Endothelial cell of umbilical vein (primary cell): ENCODE measurements at regions not wholly inside any gene's neighbourhood (a gene's known extent, or its start where the extent isn't known, plus 50 kb on each side); places are given as distances from the start of the nearest gene placed in this dataset.

Experiments
- BruUV-seq: library from RNA; stranded (reverse); fragments of 400-500 nt; replicated peaks from 2 replicates; lab custom pipeline; 2021; lab: Mats Ljungman, UMichigan
- CTCF ChIA-PET: fragments of 300-600, 350-600 bp; sonication (Branson Sonifier 250); formaldehyde crosslinking; loops from one replicate; lab custom pipeline; 2021; ENCODE audit warnings: antibody characterized with exemption, inconsistent platforms; lab: Charles Lee
- POLR2A ChIA-PET: fragments of 300-600, 350-600 bp; sonication (Branson Sonifier 250); formaldehyde crosslinking; loops from one replicate; lab custom pipeline; 2021; ENCODE audit warnings: antibody characterized with exemption, inconsistent platforms; lab: Charles Lee
- DNase-seq: peaks from one replicate; pipeline ENCODE4 v3.0.0-alpha.2; 2011; ENCODE audit warnings: low read depth, low spot score
- FAIRE-seq: peaks from 2 replicates; lab custom pipeline; 2011; peaks lifted over from hg19 to GRCh38; lab: Jason Lieb, UNC
- H2AFZ ChIP-seq: 2 replicates; pipeline ENCODE4 v1.6.0; 2012; ENCODE audit warnings: low read depth, low read length, control low read depth, inconsistent platforms
- H3K27ac ChIP-seq: 2 replicates; pipeline ENCODE4 v1.5.1; 2011; ENCODE audit warnings: low read depth, mild to moderate bottlenecking, control low read depth, low read length, moderate library complexity; ENCODE audit not compliant: insufficient read depth
- H3K27me3 ChIP-seq, 2 experiments: 2 replicates each; pipeline versions ENCODE4 v1.6.0 to v1.6.1; 2011; ENCODE audit warnings: low read length in 2 of 2, mixed read lengths in 1 of 2; ENCODE audit not compliant: control insufficient read depth in 2 of 2, insufficient read depth in 2 of 2
- H3K36me3 ChIP-seq, 2 experiments: 2 replicates in 1 of 2; 3 replicates in 1 of 2; pipeline ENCODE4 v1.5.1; 2011; ENCODE audit warnings: low read length in 2 of 2, mild to moderate bottlenecking in 1 of 2, moderate library complexity in 1 of 2; ENCODE audit not compliant: control insufficient read depth in 2 of 2, insufficient read depth in 2 of 2; ENCODE audit errors: extremely low read depth in 1 of 2
- H3K4me1 ChIP-seq: 3 replicates; pipeline ENCODE4 v1.5.1; 2011; ENCODE audit warnings: mild to moderate bottlenecking, low read length; ENCODE audit not compliant: control insufficient read depth, insufficient read depth; ENCODE audit errors: extremely low read depth
- H3K4me2 ChIP-seq: 2 replicates; pipeline ENCODE4 v1.6.1; 2011; ENCODE audit warnings: low read length, control low read depth, mixed read lengths; ENCODE audit not compliant: insufficient read depth
- H3K4me3 ChIP-seq, 3 experiments: fragments of 200-600 bp in 1 of 3; sonication (generic), shearing (Covaris generic) in 1 of 3; replicated peaks in 1 of 3; 2 replicates each; pipeline ENCODE4 v1.5.1; 2011 to 2016; ENCODE audit warnings: control low read depth in 3 of 3, low read length in 3 of 3, mild to moderate bottlenecking in 2 of 3, inconsistent platforms in 1 of 3, low read depth in 1 of 3, moderate library complexity in 1 of 3; ENCODE audit not compliant: insufficient read depth in 1 of 3
- H3K79me2 ChIP-seq: 2 replicates; pipeline ENCODE4 v1.6.0; 2012; ENCODE audit warnings: low read length, inconsistent platforms; ENCODE audit not compliant: control insufficient read depth, insufficient read depth
- H3K9ac ChIP-seq: replicated peaks from 2 replicates; pipeline ENCODE3; 2011; ENCODE audit warnings: low read length, control low read depth; ENCODE audit not compliant: insufficient read depth; ENCODE audit errors: extremely low read depth
- H3K9me1 ChIP-seq: replicated peaks from 3 replicates; pipeline ENCODE4 v1.6.0; 2011; ENCODE audit warnings: mild to moderate bottlenecking, low read length; ENCODE audit not compliant: control insufficient read depth, insufficient read depth; ENCODE audit errors: extremely low read depth
- H3K9me3 ChIP-seq: replicated peaks from 2 replicates; pipeline ENCODE4 v1.5.1; 2012; ENCODE audit warnings: low read length, inconsistent platforms; ENCODE audit not compliant: control insufficient read depth, insufficient read depth
- H4K20me1 ChIP-seq: replicated peaks from 2 replicates; pipeline ENCODE3; 2011; ENCODE audit warnings: mild to moderate bottlenecking, low read length; ENCODE audit not compliant: control insufficient read depth, insufficient read depth; ENCODE audit errors: extremely low read depth
- CTCF ChIP-seq, 2 donors: IDR thresholded peaks; 1 replicate in 1 of 2; 2 replicates in 1 of 2; pipeline ENCODE4 v1.5.1; 2011; ENCODE audit warnings: low read length in 2 of 2, mild to moderate bottlenecking in 2 of 2, moderate library complexity in 2 of 2, control low read depth in 1 of 2, inconsistent platforms in 1 of 2, low read depth in 1 of 2; ENCODE audit not compliant: insufficient read depth in 1 of 2; ENCODE audit errors: extremely low read depth in 1 of 2
- EZH2 ChIP-seq: IDR thresholded peaks from 2 replicates; pipeline ENCODE4 v1.6.1; 2012; ENCODE audit warnings: borderline replicate concordance, low read depth, mild to moderate bottlenecking, moderate library complexity, low read length, inconsistent platforms; ENCODE audit not compliant: severe bottlenecking
- FOS ChIP-seq: IDR thresholded peaks from 2 replicates; pipeline ENCODE4 v1.6.1; 2011; ENCODE audit warnings: mild to moderate bottlenecking, low read length, moderate library complexity, borderline replicate concordance; ENCODE audit not compliant: insufficient read depth
- GATA2 ChIP-seq: IDR thresholded peaks from 2 replicates; pipeline ENCODE4 v1.7.0; 2011; ENCODE audit warnings: low read depth, mild to moderate bottlenecking, moderate library complexity, mixed read lengths, low read length; ENCODE audit not compliant: insufficient read length, insufficient read depth
- JUN ChIP-seq: IDR thresholded peaks from 2 replicates; pipeline ENCODE4 v1.6.1; 2011; ENCODE audit warnings: borderline replicate concordance, low read depth; ENCODE audit not compliant: insufficient read length, insufficient read depth
- MAX ChIP-seq: IDR thresholded peaks from 2 replicates; pipeline ENCODE4 v1.6.1; 2011; ENCODE audit not compliant: insufficient read depth, insufficient read length
- MYC ChIP-seq: IDR thresholded peaks from one replicate; pipeline ENCODE4 v1.6.1; 2011; ENCODE audit warnings: mild to moderate bottlenecking, low read depth, low read length
- POLR2A ChIP-seq: IDR thresholded peaks from 2 replicates; pipeline ENCODE4 v1.6.1; 2012; ENCODE audit warnings: low read depth, mild to moderate bottlenecking, control low read depth, low read length
- POLR2AphosphoS5 ChIP-seq: IDR thresholded peaks from 2 replicates; pipeline ENCODE4 v1.6.1; 2012; ENCODE audit warnings: low read depth, mild to moderate bottlenecking, control low read depth, low read length, moderate library complexity; ENCODE audit not compliant: insufficient read depth
- dilution Hi-C: fragments of 300-500 bp; cut with MboI; formaldehyde crosslinking; loops from one replicate; pipeline ENCODE4 v1.15.0; 2019; ENCODE audit warnings: low sequenced_read_pairs; ENCODE audit not compliant: extremely low pct_ligation_motif_present
- intact Hi-C: fragments of 100-400 bp; cut with micrococcal nuclease; formaldehyde crosslinking; loops from one replicate; pipeline ENCODE4 v1.10.0; 2022

- no TSS peak for BruUV-seq
- TF ChIP-seq CTCF (IDR thresholded peaks at IDR 0.05; ENCODE audit: extremely low read depth in 1 of 2, insufficient read depth in 1 of 2, low read depth in 1 of 2, low read length in 2 of 2) (no peak), JUN (no peak), FOS (no peak), MYC (no peak), EZH2 (no peak), POLR2AphosphoS5 (no peak), POLR2A (no peak)
- Histone ChIP-seq H3K79me2 (no peaks in the 10 kb centered on the region), H3K27ac (no peak overlapping the region), H3K9me1 (no peaks in the 10 kb centered on the region), H3K27me3 (no peaks in the 10 kb centered on the region), H2AFZ (no peak overlapping the region), H3K9ac (no peak overlapping the region), H3K4me1 (no peaks in the 10 kb centered on the region), H3K4me2 (no peak overlapping the region), H3K4me3 (no peak overlapping the region), H4K20me1 (no peaks in the 10 kb centered on the region), H3K9me3 (no peaks in the 10 kb centered on the region), H3K36me3 (no peaks in the 10 kb centered on the region)
- ChIA-PET CTCF (no interaction called here), POLR2A (no interaction called here)
- intact Hi-C loops = no loop called here
- dilution Hi-C loops = no loop called here
- FAIRE-seq (no peak), DNase-seq (no peak)
Observed at GRCh38 chr6:878179-878578, 185.2 kb upstream of the EXOC2 start.

GRCh38 chr6:875012-875411 lies 182.1 kb upstream of the EXOC2 start:
- ChIA-PET POLR2A (no interaction called here), CTCF (no interaction called here)
- H3K9me3 ChIP-seq = no peaks in the 10 kb centered on the region
- TF ChIP-seq MAX (no peak), MYC (no peak), POLR2A (no peak), JUN (no peak), EZH2 (no peak), GATA2 (no peak), POLR2AphosphoS5 (no peak), CTCF (IDR thresholded peaks at IDR 0.05; ENCODE audit: extremely low read depth in 1 of 2, insufficient read depth in 1 of 2, low read depth in 1 of 2, low read length in 2 of 2) (no peak), FOS (no peak)
- H3K9me1 ChIP-seq = no peaks in the 10 kb centered on the region
- no peaks in the 10 kb centered on the region for H3K79me2 ChIP-seq
- DNase-seq (no peak), FAIRE-seq (no peak)
- H3K36me3 ChIP-seq = no peaks in the 10 kb centered on the region
- intact Hi-C loops (no loop called here), dilution Hi-C loops (no loop called here)
- H3K9ac ChIP-seq = no peak overlapping the region
- H3K27ac ChIP-seq = no peak overlapping the region
- H3K4me2 ChIP-seq = no peak overlapping the region
- H2AFZ ChIP-seq = no peak overlapping the region
- H3K27me3 ChIP-seq = no peaks in the 10 kb centered on the region
- H3K4me1 ChIP-seq = no peaks in the 10 kb centered on the region
- no TSS peak for BruUV-seq
- H3K4me3 ChIP-seq = no peak overlapping the region
- H4K20me1 ChIP-seq = no peaks in the 10 kb centered on the region
